ENCODE measurements at regions not wholly inside any gene's neighbourhood (a gene's known extent, or its start where the extent isn't known, plus 50 kb on each side); places are given as distances from the start of the nearest gene placed in this dataset.

DNA sequence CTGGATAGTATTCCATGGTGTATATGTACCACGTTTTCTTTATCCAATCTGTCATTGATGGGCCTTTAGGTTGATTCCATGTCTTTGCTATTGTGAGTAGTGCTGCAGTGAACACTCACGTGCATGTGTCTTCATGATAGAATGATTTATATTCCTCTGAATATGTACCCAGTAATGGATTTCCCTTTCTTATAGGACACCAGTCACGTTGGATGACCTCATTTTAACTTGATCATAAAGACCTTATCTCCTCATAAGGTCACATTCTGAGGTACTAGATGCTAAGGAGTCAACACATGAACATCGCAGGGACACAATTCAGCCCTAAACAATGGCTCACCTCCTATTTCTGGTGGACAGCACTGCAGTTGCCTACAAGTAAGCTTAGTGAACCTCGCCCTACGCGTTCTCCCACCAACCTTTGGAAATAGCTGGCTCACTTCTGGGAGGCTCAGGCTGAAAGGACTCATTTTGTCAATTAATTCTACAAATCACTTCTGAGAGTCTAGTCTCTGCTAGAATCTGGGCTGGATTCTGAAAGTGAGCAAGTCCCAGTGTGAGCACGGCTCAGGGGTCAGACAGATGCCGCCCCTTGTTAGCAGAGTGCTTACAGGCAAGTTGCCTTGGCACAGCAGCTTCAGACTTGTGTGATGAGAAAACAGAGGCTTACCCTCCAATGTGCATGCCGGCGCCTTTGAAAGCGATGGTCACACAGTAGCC, 183.8 kb upstream of the GSC start:
- no peak overlapping the region for H3K4me2 ChIP-seq (ENCODE audit: insufficient read depth, low read length, poor library complexity, severe bottlenecking)
- no peaks in the 10 kb centered on the region for H3K36me3 ChIP-seq (replicated peaks in 1 of 2; ENCODE audit: control insufficient read depth in 2 of 2, insufficient read depth in 2 of 2, low read length in 2 of 2)
- no peak overlapping the region for H2BK15ac ChIP-seq (ENCODE audit: low read length)
- H2BK5ac ChIP-seq (ENCODE audit: low read length), result no peak overlapping the region
- no peak overlapping the region for H3K27ac ChIP-seq (replicated peaks; ENCODE audit: low read length)
- H4K8ac ChIP-seq (ENCODE audit: low read depth, low read length), result no peak overlapping the region
- no CpG with 5 or more reads among the region's 12 CpGs for WGBS, 2 donors (ENCODE audit: extremely low coverage in 2 of 2, insufficient read length in 2 of 2, insufficient replicate concordance in 1 of 2)
- H3K18ac ChIP-seq (ENCODE audit: low read length), result no peak overlapping the region
- no peaks in the 10 kb centered on the region for H3K9me3 ChIP-seq (replicated peaks in 1 of 2; ENCODE audit: control insufficient read depth in 2 of 2, insufficient read depth in 1 of 2, low read depth in 1 of 2, low read length in 2 of 2)
- H2BK120ac ChIP-seq (ENCODE audit: low read depth, low read length), result no peak overlapping the region
- H2AFZ ChIP-seq (ENCODE audit: low read length), result no peak overlapping the region
- no peak for DNase-seq (ENCODE audit: low spot score)
- H3K79me1 ChIP-seq (ENCODE audit: low read depth, low read length), result no peaks in the 10 kb centered on the region
- no peak overlapping the region for H3K23ac ChIP-seq (ENCODE audit: low read depth, low read length, poor library complexity)
- H3K4me3 ChIP-seq (ENCODE audit: low read length in 2 of 2), result no peak overlapping the region
- H3K4ac ChIP-seq (ENCODE audit: low read length), result no peak overlapping the region
- no peaks in the 10 kb centered on the region for H3K4me1 ChIP-seq (ENCODE audit: control insufficient read depth in 2 of 2, insufficient read depth in 1 of 2, low read depth in 1 of 2, low read length in 2 of 2)
- H2AK5ac ChIP-seq (ENCODE audit: low read depth, low read length), result no peak overlapping the region
- H2BK12ac ChIP-seq (ENCODE audit: low read length), result no peak overlapping the region
- no peak overlapping the region for H3K9ac ChIP-seq (ENCODE audit: low read depth, low read length, poor library complexity)
- H3K27me3 ChIP-seq (ENCODE audit: control insufficient read depth in 3 of 3, insufficient read depth in 3 of 3, low read depth in 1 of 3, low read length in 3 of 3), result peaks cover 0 to 12% (median 0%) of the 10 kb centered on the region in 3 experiments
- no peak overlapping the region for H3K14ac ChIP-seq (ENCODE audit: low read length)
- no peak overlapping the region for H4K91ac ChIP-seq (ENCODE audit: low read depth, low read length, poor library complexity)

DNA sequence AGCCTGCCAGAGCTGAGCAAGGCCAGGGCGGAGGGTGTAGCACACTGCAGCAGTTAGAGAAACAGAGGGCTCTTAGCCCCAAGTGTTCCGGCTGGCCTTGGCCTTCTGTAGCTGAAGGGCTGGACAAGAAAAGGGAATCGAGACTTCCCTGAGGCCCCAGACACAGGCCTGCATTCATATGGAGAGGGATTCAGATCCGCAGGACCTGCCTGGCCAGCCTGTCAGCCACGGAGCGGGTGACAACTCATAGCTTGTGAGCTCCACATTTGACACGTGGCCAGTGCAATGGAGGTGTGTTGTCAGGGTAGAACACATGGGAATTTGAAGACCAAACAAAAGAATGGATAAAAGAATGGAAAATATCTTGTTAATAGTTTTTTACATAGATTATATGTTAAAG, 182.2 kb upstream of the GSC start:
- WGBS, 2 donors (ENCODE audit: extremely low coverage in 2 of 2, insufficient read length in 2 of 2, insufficient replicate concordance in 1 of 2), result no CpG with 5 or more reads among the region's 7 CpGs
- Histone ChIP-seq H3K4me3 (ENCODE audit: low read length in 2 of 2) (no peak overlapping the region), H3K9me3 (replicated peaks in 1 of 2; ENCODE audit: control insufficient read depth in 2 of 2, insufficient read depth in 1 of 2, low read depth in 1 of 2, low read length in 2 of 2) (peaks cover 0 to 2% of the 10 kb centered on the region in 2 donors), H3K14ac (ENCODE audit: low read length) (no peak overlapping the region), H3K4me2 (ENCODE audit: insufficient read depth, low read length, poor library complexity, severe bottlenecking) (no peak overlapping the region), H3K27me3 (ENCODE audit: control insufficient read depth in 3 of 3, insufficient read depth in 3 of 3, low read depth in 1 of 3, low read length in 3 of 3) (peaks cover 0 to 6% (median 0%) of the 10 kb centered on the region in 3 experiments), H3K79me1 (ENCODE audit: low read depth, low read length) (no peaks in the 10 kb centered on the region), H3K23ac (ENCODE audit: low read depth, low read length, poor library complexity) (no peak overlapping the region), H3K18ac (ENCODE audit: low read length) (peak overlapping the region; percentile 49), H3K27ac (replicated peaks; ENCODE audit: low read length) (no peak overlapping the region), H2BK12ac (ENCODE audit: low read length) (no peak overlapping the region), H2AK5ac (ENCODE audit: low read depth, low read length) (no peak overlapping the region), H4K91ac (ENCODE audit: low read depth, low read length, poor library complexity) (no peak overlapping the region), H3K9ac (ENCODE audit: low read depth, low read length, poor library complexity) (no peak overlapping the region), H3K4ac (ENCODE audit: low read length) (no peak overlapping the region), H2BK120ac (ENCODE audit: low read depth, low read length) (no peak overlapping the region), H3K4me1 (ENCODE audit: control insufficient read depth in 2 of 2, insufficient read depth in 1 of 2, low read depth in 1 of 2, low read length in 2 of 2) (no peaks in the 10 kb centered on the region), H2BK15ac (ENCODE audit: low read length) (no peak overlapping the region), H2AFZ (ENCODE audit: low read length) (no peak overlapping the region), H3K36me3 (replicated peaks in 1 of 2; ENCODE audit: control insufficient read depth in 2 of 2, insufficient read depth in 2 of 2, low read length in 2 of 2) (no peaks in the 10 kb centered on the region), H4K8ac (ENCODE audit: low read depth, low read length) (no peak overlapping the region), H2BK5ac (ENCODE audit: low read length) (no peak overlapping the region)
- DNase-seq (ENCODE audit: low spot score), result no peak

DNA sequence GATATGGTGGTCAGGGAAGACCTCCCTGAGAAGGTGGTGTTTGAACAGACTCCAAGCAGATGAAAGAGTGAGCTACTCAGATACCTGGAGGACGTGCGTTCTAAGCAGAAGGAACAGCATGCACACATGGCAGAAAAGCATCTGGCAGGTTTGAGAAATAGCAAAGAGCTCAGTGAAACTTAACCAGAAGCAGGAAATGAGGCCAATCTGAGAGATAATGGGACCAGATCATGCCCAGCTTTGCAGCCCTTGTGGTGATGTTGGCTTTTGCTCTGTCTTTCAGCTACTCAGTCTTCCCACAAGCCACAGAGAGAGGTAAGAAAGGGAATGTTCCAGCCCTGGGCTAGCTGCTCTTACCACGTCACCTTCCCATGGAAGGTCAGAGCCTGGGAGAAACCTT, 176.3 kb upstream of the GSC start:
- no peaks in the 10 kb centered on the region for H3K4me1 ChIP-seq (ENCODE audit: control insufficient read depth in 2 of 2, insufficient read depth in 1 of 2, low read depth in 1 of 2, low read length in 2 of 2)
- H3K36me3 ChIP-seq (replicated peaks in 1 of 2; ENCODE audit: control insufficient read depth in 2 of 2, insufficient read depth in 2 of 2, low read length in 2 of 2), result no peaks in the 10 kb centered on the region
- no peak overlapping the region for H2BK5ac ChIP-seq (ENCODE audit: low read length)
- H3K18ac ChIP-seq (ENCODE audit: low read length), result no peak overlapping the region
- no peak overlapping the region for H3K9ac ChIP-seq (ENCODE audit: low read depth, low read length, poor library complexity)
- H4K91ac ChIP-seq (ENCODE audit: low read depth, low read length, poor library complexity), result peak overlapping the region; percentile 62
- no peak overlapping the region for H2BK120ac ChIP-seq (ENCODE audit: low read depth, low read length)
- H4K8ac ChIP-seq (ENCODE audit: low read depth, low read length), result peak overlapping the region; percentile 75
- no peak overlapping the region for H3K27ac ChIP-seq (replicated peaks; ENCODE audit: low read length)
- WGBS, 2 donors (ENCODE audit: extremely low coverage in 2 of 2, insufficient read length in 2 of 2, insufficient replicate concordance in 1 of 2), result no CpG with 5 or more reads among the region's 3 CpGs
- no peak overlapping the region for H2BK15ac ChIP-seq (ENCODE audit: low read length)
- peaks cover 0 to 4% of the 10 kb centered on the region in 2 donors for H3K9me3 ChIP-seq (replicated peaks in 1 of 2; ENCODE audit: control insufficient read depth in 2 of 2, insufficient read depth in 1 of 2, low read depth in 1 of 2, low read length in 2 of 2)
- H2BK12ac ChIP-seq (ENCODE audit: low read length), result no peak overlapping the region
- H3K4me3 ChIP-seq (ENCODE audit: low read length in 2 of 2), result no peak overlapping the region
- no peak for DNase-seq (ENCODE audit: low spot score)
- no peak overlapping the region for H3K4ac ChIP-seq (ENCODE audit: low read length)
- H3K14ac ChIP-seq (ENCODE audit: low read length), result no peak overlapping the region
- no peak overlapping the region for H2AK5ac ChIP-seq (ENCODE audit: low read depth, low read length)
- peaks cover 0 to 2% (median 0%) of the 10 kb centered on the region in 3 experiments for H3K27me3 ChIP-seq (ENCODE audit: control insufficient read depth in 3 of 3, insufficient read depth in 3 of 3, low read depth in 1 of 3, low read length in 3 of 3)
- no peak overlapping the region for H3K4me2 ChIP-seq (ENCODE audit: insufficient read depth, low read length, poor library complexity, severe bottlenecking)
- no peaks in the 10 kb centered on the region for H3K79me1 ChIP-seq (ENCODE audit: low read depth, low read length)
- no peak overlapping the region for H2AFZ ChIP-seq (ENCODE audit: low read length)
- no peak overlapping the region for H3K23ac ChIP-seq (ENCODE audit: low read depth, low read length, poor library complexity)

DNA sequence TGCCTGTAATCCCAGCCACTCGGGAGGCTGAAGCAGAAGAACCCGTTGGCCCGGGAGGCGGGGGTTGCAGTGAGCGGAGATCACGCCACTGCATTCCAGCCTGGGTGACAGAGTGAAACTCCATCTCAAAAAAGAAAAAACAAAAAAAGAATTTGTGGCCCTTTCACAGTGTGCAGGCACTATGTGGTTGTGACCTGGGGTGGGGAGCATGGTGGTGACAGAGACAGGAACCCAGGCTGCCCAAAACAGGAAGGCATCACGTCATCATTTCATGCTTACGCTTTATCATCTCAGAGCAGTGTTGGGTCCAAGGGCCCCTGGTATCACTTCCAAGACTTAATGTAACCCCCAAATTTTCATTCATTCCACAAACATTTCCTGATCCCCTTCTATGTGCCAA, 175.7 kb upstream of the GSC start:
- Histone ChIP-seq H3K4me3 (ENCODE audit: low read length in 2 of 2) (no peak overlapping the region), H3K79me1 (ENCODE audit: low read depth, low read length) (no peaks in the 10 kb centered on the region), H3K36me3 (replicated peaks in 1 of 2; ENCODE audit: control insufficient read depth in 2 of 2, insufficient read depth in 2 of 2, low read length in 2 of 2) (no peaks in the 10 kb centered on the region), H2AFZ (ENCODE audit: low read length) (no peak overlapping the region), H3K23ac (ENCODE audit: low read depth, low read length, poor library complexity) (no peak overlapping the region), H3K4me1 (ENCODE audit: control insufficient read depth in 2 of 2, insufficient read depth in 1 of 2, low read depth in 1 of 2, low read length in 2 of 2) (peaks cover 0 to 2% of the 10 kb centered on the region in 2 donors), H2BK15ac (ENCODE audit: low read length) (no peak overlapping the region), H3K4me2 (ENCODE audit: insufficient read depth, low read length, poor library complexity, severe bottlenecking) (no peak overlapping the region), H3K9me3 (replicated peaks in 1 of 2; ENCODE audit: control insufficient read depth in 2 of 2, insufficient read depth in 1 of 2, low read depth in 1 of 2, low read length in 2 of 2) (peaks cover 0 to 4% of the 10 kb centered on the region in 2 donors), H3K18ac (ENCODE audit: low read length) (no peak overlapping the region), H2BK12ac (ENCODE audit: low read length) (no peak overlapping the region), H3K4ac (ENCODE audit: low read length) (no peak overlapping the region), H4K91ac (ENCODE audit: low read depth, low read length, poor library complexity) (no peak overlapping the region), H2BK5ac (ENCODE audit: low read length) (no peak overlapping the region), H4K8ac (ENCODE audit: low read depth, low read length) (no peak overlapping the region), H3K27me3 (ENCODE audit: control insufficient read depth in 3 of 3, insufficient read depth in 3 of 3, low read depth in 1 of 3, low read length in 3 of 3) (no peaks in the 10 kb centered on the region), H3K14ac (ENCODE audit: low read length) (no peak overlapping the region), H2AK5ac (ENCODE audit: low read depth, low read length) (no peak overlapping the region), H3K27ac (replicated peaks; ENCODE audit: low read length) (no peak overlapping the region), H2BK120ac (ENCODE audit: low read depth, low read length) (no peak overlapping the region), H3K9ac (ENCODE audit: low read depth, low read length, poor library complexity) (no peak overlapping the region)
- DNase-seq (ENCODE audit: low spot score), result no peak
- no CpG with 5 or more reads among the region's 8 CpGs for WGBS, 2 donors (ENCODE audit: extremely low coverage in 2 of 2, insufficient read length in 2 of 2, insufficient replicate concordance in 1 of 2)

All from neuronal stem cell (in vitro differentiated cells).